MM.1S (cell line): ENCODE measurements at regions not wholly inside any gene's neighbourhood (a gene's known extent, or its start where the extent isn't known, plus 50 kb on each side); places are given as distances from the start of the nearest gene placed in this dataset.
"Not testable (repeated sequence)": the region's sequence is repeated elsewhere in the genome, so short reads cannot be mapped to it uniquely, and the experiment has no call there.

Experiments used
- EZH2 ChIP-seq: fragments of 300-600 bp; sonication (generic); optimal IDR thresholded peaks from 2 replicates; pipeline ENCODE3; 2017; ENCODE audit warnings: low read depth, mild to moderate bottlenecking, antibody characterized with exemption, low read length, mixed read lengths
- EZH2phosphoT487 ChIP-seq: fragments of 300-600 bp; sonication (generic); IDR thresholded peaks from 2 replicates; pipeline ENCODE4 v1.6.1; 2018; ENCODE audit warnings: antibody characterized with exemption, low read length
- TF ChIP-seq, protein P1 (sequence below): fragments of 300-600 bp; sonication (generic); IDR thresholded peaks from 2 replicates; pipeline ENCODE4 v1.5.1; 2016; ENCODE audit warnings: antibody characterized with exemption, low read length, mixed read lengths

DNA sequence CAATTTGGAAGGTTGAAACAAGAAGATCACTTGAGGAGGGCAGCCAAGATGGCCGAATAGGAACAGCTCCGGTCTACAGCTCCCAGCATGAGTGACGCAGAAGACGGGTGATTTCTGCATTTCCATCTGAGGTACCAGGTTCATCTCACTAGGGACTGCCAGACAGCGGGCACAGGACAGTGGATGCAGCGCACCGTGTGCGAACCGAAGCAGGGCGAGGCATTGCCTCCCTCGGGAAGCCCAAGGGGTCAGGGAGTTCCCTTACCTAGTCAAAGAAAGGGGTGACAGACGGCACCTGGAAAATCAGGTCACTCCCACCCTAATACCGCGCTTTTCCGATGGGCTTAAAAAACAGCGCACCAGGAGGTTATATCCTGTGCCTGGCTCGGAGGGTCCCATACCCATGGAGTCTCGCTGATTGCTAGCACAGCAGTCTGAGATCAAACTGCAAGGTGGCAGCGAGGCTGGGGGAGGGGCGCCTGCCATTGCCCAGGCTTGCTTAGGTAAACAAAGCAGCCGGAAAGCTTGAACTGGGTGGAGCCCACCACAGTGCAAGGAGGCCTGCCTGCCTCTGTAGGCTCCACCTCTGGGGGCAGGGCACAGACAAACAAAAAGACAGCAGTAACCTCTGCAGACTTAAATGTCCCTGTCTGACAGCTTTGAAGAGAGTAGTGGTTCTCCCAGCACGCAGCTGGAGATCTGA, 430.4 kb upstream of the RGMB start:
- not testable (repeated sequence) for TF ChIP-seq EZH2phosphoT487, EZH2
- TF ChIP-seq, protein P1, sequence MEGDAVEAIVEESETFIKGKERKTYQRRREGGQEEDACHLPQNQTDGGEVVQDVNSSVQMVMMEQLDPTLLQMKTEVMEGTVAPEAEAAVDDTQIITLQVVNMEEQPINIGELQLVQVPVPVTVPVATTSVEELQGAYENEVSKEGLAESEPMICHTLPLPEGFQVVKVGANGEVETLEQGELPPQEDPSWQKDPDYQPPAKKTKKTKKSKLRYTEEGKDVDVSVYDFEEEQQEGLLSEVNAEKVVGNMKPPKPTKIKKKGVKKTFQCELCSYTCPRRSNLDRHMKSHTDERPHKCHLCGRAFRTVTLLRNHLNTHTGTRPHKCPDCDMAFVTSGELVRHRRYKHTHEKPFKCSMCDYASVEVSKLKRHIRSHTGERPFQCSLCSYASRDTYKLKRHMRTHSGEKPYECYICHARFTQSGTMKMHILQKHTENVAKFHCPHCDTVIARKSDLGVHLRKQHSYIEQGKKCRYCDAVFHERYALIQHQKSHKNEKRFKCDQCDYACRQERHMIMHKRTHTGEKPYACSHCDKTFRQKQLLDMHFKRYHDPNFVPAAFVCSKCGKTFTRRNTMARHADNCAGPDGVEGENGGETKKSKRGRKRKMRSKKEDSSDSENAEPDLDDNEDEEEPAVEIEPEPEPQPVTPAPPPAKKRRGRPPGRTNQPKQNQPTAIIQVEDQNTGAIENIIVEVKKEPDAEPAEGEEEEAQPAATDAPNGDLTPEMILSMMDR: not testable (repeated sequence)
